DND-41 (cell line): ENCODE measurements at regions not wholly inside any gene's neighbourhood (a gene's known extent, or its start where the extent isn't known, plus 50 kb on each side); places are given as distances from the start of the nearest gene placed in this dataset.

Experiments
- ATAC-seq: fragments of 200-7000 bp; cut with Tn5 transposase; 3 replicates; pipeline ENCODE4 v1.9.1; 2021; ENCODE audit warnings: low read depth; ENCODE audit not compliant: insufficient read depth
- DNase-seq: peaks from one replicate; pipeline ENCODE4 v3.0.0-alpha.2; 2020
- H2AFZ ChIP-seq: 2 replicates; pipeline ENCODE4 v1.6.0; 2012; ENCODE audit warnings: low read depth, low read length
- H3K27ac ChIP-seq: 2 replicates; pipeline ENCODE4 v1.5.1; 2012; ENCODE audit warnings: low read length, inconsistent platforms
- H3K27me3 ChIP-seq: fragments of 200-600 bp; sonication (generic); 2 replicates; pipeline ENCODE4 v1.6.0; 2012; ENCODE audit warnings: low read length, mild to moderate bottlenecking, inconsistent platforms; ENCODE audit not compliant: insufficient read depth, poor library complexity
- H3K36me3 ChIP-seq: 2 replicates; pipeline ENCODE4 v1.5.1; 2012; ENCODE audit warnings: low read length, inconsistent platforms; ENCODE audit not compliant: insufficient read depth
- H3K4me1 ChIP-seq: 2 replicates; pipeline ENCODE4 v1.5.1; 2012; ENCODE audit warnings: mild to moderate bottlenecking, low read length; ENCODE audit not compliant: insufficient read depth
- H3K4me2 ChIP-seq: 2 replicates; pipeline ENCODE4 v1.6.0; 2012; ENCODE audit warnings: mild to moderate bottlenecking, moderate library complexity, low read length, inconsistent platforms; ENCODE audit not compliant: insufficient read depth
- H3K4me3 ChIP-seq, 2 experiments: fragments of 200-600 bp in 1 of 2; shearing (Covaris generic) in 1 of 2; 2 replicates each; pipeline ENCODE4 v1.5.1; 2012 to 2016; ENCODE audit warnings: inconsistent platforms in 2 of 2, low read length in 2 of 2, mild to moderate bottlenecking in 2 of 2, low read depth in 1 of 2, moderate library complexity in 1 of 2
- H3K79me2 ChIP-seq: 2 replicates; pipeline ENCODE4 v1.6.0; 2012; ENCODE audit warnings: low read length, inconsistent platforms; ENCODE audit not compliant: insufficient read depth
- H3K9ac ChIP-seq: 2 replicates; pipeline ENCODE4 v1.6.0; 2012; ENCODE audit warnings: low read depth, mild to moderate bottlenecking, inconsistent platforms, low read length, moderate library complexity
- H3K9me3 ChIP-seq: 2 replicates; pipeline ENCODE4 v1.5.1; 2012; ENCODE audit warnings: low read length, moderate library complexity, mild to moderate bottlenecking, inconsistent platforms; ENCODE audit not compliant: insufficient read depth, severe bottlenecking
- H4K20me1 ChIP-seq: 2 replicates; pipeline ENCODE4 v1.6.0; 2012; ENCODE audit warnings: low read length; ENCODE audit not compliant: insufficient read depth
- CTCF ChIP-seq: IDR thresholded peaks from 2 replicates; pipeline ENCODE4 v1.5.1; 2012; ENCODE audit warnings: borderline replicate concordance, low read length, moderate library complexity, mild to moderate bottlenecking; ENCODE audit not compliant: poor library complexity, severe bottlenecking; ENCODE audit errors: extremely low read depth
- EZH2 ChIP-seq: IDR thresholded peaks from 3 replicates; pipeline ENCODE4 v1.6.1; 2012; ENCODE audit warnings: borderline replicate concordance, low read depth, mild to moderate bottlenecking, moderate library complexity, low read length, inconsistent platforms; ENCODE audit not compliant: severe bottlenecking

- no peak overlapping the region for H3K9ac ChIP-seq
- no peak overlapping the region for H3K4me3 ChIP-seq
- no peaks in the 10 kb centered on the region for H3K79me2 ChIP-seq
- H2AFZ ChIP-seq = no peak overlapping the region
- H3K9me3 ChIP-seq = no peaks in the 10 kb centered on the region
- H3K27me3 ChIP-seq = no peaks in the 10 kb centered on the region
- TF ChIP-seq EZH2 (no peak), CTCF (no peak)
- no peak overlapping the region for H3K27ac ChIP-seq
- no peaks in the 10 kb centered on the region for H3K36me3 ChIP-seq
- no peaks in the 10 kb centered on the region for H3K4me1 ChIP-seq
- no peak for ATAC-seq
- DNase-seq = no peak
- H3K4me2 ChIP-seq = no peak overlapping the region
- no peaks in the 10 kb centered on the region for H4K20me1 ChIP-seq
Measured at GRCh38 chr2:57877811-57878170, 168.8 kb upstream of the VRK2 start.

GRCh38 chr2:57878171-57878865, 168.3 kb upstream of the VRK2 start:
- DNase-seq = no peak
- Histone ChIP-seq H3K9me3 (no peaks in the 10 kb centered on the region), H3K4me3 (no peak overlapping the region), H3K9ac (no peak overlapping the region), H3K27ac (no peak overlapping the region), H3K4me2 (no peak overlapping the region), H3K27me3 (no peaks in the 10 kb centered on the region), H3K79me2 (no peaks in the 10 kb centered on the region), H4K20me1 (no peaks in the 10 kb centered on the region), H3K4me1 (no peaks in the 10 kb centered on the region), H3K36me3 (no peaks in the 10 kb centered on the region), H2AFZ (no peak overlapping the region)
- no peak for TF ChIP-seq EZH2
- TF ChIP-seq CTCF = no peak
- no peak for ATAC-seq

GRCh38 chr2:57878866-57879210, 167.8 kb upstream of the VRK2 start:
- Histone ChIP-seq H4K20me1 (no peaks in the 10 kb centered on the region), H3K27ac (no peak overlapping the region), H3K9me3 (no peaks in the 10 kb centered on the region), H3K79me2 (no peaks in the 10 kb centered on the region), H2AFZ (no peak overlapping the region), H3K4me1 (no peaks in the 10 kb centered on the region), H3K36me3 (no peaks in the 10 kb centered on the region), H3K27me3 (no peaks in the 10 kb centered on the region), H3K4me3 (no peak overlapping the region), H3K9ac (no peak overlapping the region), H3K4me2 (no peak overlapping the region)
- DNase-seq (no peak), ATAC-seq (no peak)
- no peak for TF ChIP-seq EZH2
- no peak for TF ChIP-seq CTCF

GRCh38 chr2:57880446-57880845, 166.2 kb upstream of the VRK2 start:
- Histone ChIP-seq H3K4me2 (no peak overlapping the region), H3K36me3 (no peaks in the 10 kb centered on the region), H3K27me3 (no peaks in the 10 kb centered on the region), H3K4me3 (no peak overlapping the region), H3K27ac (no peak overlapping the region), H2AFZ (no peak overlapping the region), H3K9me3 (no peaks in the 10 kb centered on the region), H4K20me1 (no peaks in the 10 kb centered on the region), H3K4me1 (no peaks in the 10 kb centered on the region), H3K79me2 (no peaks in the 10 kb centered on the region), H3K9ac (no peak overlapping the region)
- DNase-seq (no peak), ATAC-seq (no peak)
- TF ChIP-seq EZH2 (no peak), CTCF (no peak)
